ENCODE measurements at regions not wholly inside any gene's neighbourhood (a gene's known extent, or its start where the extent isn't known, plus 50 kb on each side); places are given as distances from the start of the nearest gene placed in this dataset.

- CTCF ChIA-PET, result no interaction called here
- no TSS peak for BruUV-seq (replicated peaks)
- POLR2A ChIA-PET, result no interaction called here
These were observed 592.5 kb downstream of the NPHP4 start for GRCh38 chr1:5399771-5400170.

More at GRCh38 chr1:5399771-5400170, 592.5 kb downstream of the NPHP4 start:
- Histone ChIP-seq H3K4me3 (no peak overlapping the region), H3K4me2 (ENCODE audit: control insufficient read depth, insufficient read depth) (no peak overlapping the region), H4K20me1 (ENCODE audit: control insufficient read depth, insufficient read depth) (no peaks in the 10 kb centered on the region), H3K27me3 (replicated peaks in 1 of 2; ENCODE audit: control insufficient read depth in 2 of 2, insufficient read depth in 2 of 2, low read length in 1 of 2) (no peaks in the 10 kb centered on the region), H2AFZ (ENCODE audit: control insufficient read depth, low read depth, low read length) (no peak overlapping the region), H3K27ac (ENCODE audit: control insufficient read depth, insufficient read depth) (no peak overlapping the region), H3K9ac (ENCODE audit: control insufficient read depth, insufficient read depth, low read length) (no peak overlapping the region), H3K36me3 (ENCODE audit: control insufficient read depth in 2 of 2, insufficient read depth in 2 of 2, low read length in 1 of 2) (no peaks in the 10 kb centered on the region), H3K4me1 (ENCODE audit: control insufficient read depth, insufficient read depth, low read length) (no peaks in the 10 kb centered on the region), H3K79me2 (ENCODE audit: control insufficient read depth, insufficient read depth, low read length) (no peaks in the 10 kb centered on the region), H3K9me3 (replicated peaks; ENCODE audit: control insufficient read depth, insufficient read depth, low read length) (no peaks in the 10 kb centered on the region)
- TF ChIP-seq BCL3 (IDR thresholded peaks at IDR 0.05; ENCODE audit: borderline replicate concordance, insufficient read depth, low read depth, low read length, poor library complexity, severe bottlenecking) (no peak), RB1 (IDR thresholded peaks at IDR 0.05; ENCODE audit: borderline replicate concordance) (no peak), PML (IDR thresholded peaks at IDR 0.05; ENCODE audit: low read length) (no peak), WRNIP1 (IDR thresholded peaks at IDR 0.05; ENCODE audit: borderline replicate concordance, low read depth, low read length) (no peak), BCL11A (IDR thresholded peaks at IDR 0.05; ENCODE audit: low read depth, low read length) (no peak), SREBF1 (IDR thresholded peaks at IDR 0.05; ENCODE audit: low read length) (no peak), TAF1 (IDR thresholded peaks at IDR 0.05; ENCODE audit: borderline replicate concordance, low read depth, low read length) (no peak), STAT3 (IDR thresholded peaks at IDR 0.05; ENCODE audit: low read depth, low read length) (no peak), TCF3 (IDR thresholded peaks at IDR 0.05; ENCODE audit: borderline replicate concordance, insufficient read depth, low read depth, low read length) (no peak), HSF1 (IDR thresholded peaks at IDR 0.05; ENCODE audit: low read depth, low read length) (no peak), KDM1A (IDR thresholded peaks at IDR 0.05; ENCODE audit: borderline replicate concordance) (no peak), JUNB (IDR thresholded peaks at IDR 0.05) (no peak), E2F8 (IDR thresholded peaks at IDR 0.05; ENCODE audit: low read depth, partially characterized antibody) (no peak), ESRRA (IDR thresholded peaks at IDR 0.05; ENCODE audit: low read length) (no peak), MTA3 (IDR thresholded peaks at IDR 0.05; ENCODE audit: borderline replicate concordance, low read length) (no peak), HDGF (IDR thresholded peaks at IDR 0.05) (no peak), CHD2 (IDR thresholded peaks at IDR 0.05; ENCODE audit: borderline replicate concordance, low read depth, low read length) (no peak)
- ATAC-seq (no peak), DNase-seq (ENCODE audit: low read depth, low spot score) (no peak), FAIRE-seq (no peak)
- WGBS (ENCODE audit: insufficient coverage, insufficient replicate concordance, low lambda C conversion rate, missing lambda C conversion rate), result 0% methylated on average over 1 of the region's 1 CpG
- ChIA-PET RAD21 (ENCODE audit: unreplicated experiment) (no interaction called here), SMC1A (ENCODE audit: uncharacterized antibody, unreplicated experiment) (no interaction called here)
- in situ Hi-C loops (cut with MboI), result no loop called here
- intact Hi-C loops (cut with micrococcal nuclease; ENCODE audit: unreplicated experiment), result no loop called here
